ENCODE measurements at regions not wholly inside any gene's neighbourhood (a gene's known extent, or its start where the extent isn't known, plus 50 kb on each side); places are given as distances from the start of the nearest gene placed in this dataset.

DNA sequence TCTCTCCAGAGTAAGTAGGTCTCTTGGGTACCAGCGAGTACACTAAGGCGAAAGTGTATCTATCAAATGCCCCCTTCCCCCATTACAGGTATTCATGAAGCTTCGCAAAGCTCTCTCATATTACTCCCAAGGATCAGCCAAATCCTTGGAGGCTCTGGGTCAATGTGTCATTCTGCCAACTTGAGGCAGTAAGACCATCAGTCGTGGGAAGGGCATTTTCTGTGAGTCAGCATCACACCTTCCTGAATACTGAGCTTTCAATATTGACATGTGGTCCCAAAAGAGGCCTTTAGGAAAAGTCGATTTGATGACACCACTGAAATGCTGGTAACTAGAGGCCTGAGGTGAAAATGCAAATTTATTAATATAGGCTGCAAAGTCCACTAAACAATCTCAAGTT, 323.9 kb downstream of the LRIG3 start:
- H3K27me3 ChIP-seq: peaks cover 30% of the 10 kb centered on the region
- DNase-seq (ENCODE audit: low read depth in 1 of 2, low spot score in 1 of 2): no peak
- H3K4me1 ChIP-seq (ENCODE audit: low read depth): peaks cover 6% of the 10 kb centered on the region
- no peaks in the 10 kb centered on the region for H3K36me3 ChIP-seq
- H3K4me3 ChIP-seq: no peak overlapping the region
- no peak for TF ChIP-seq CTCF (IDR thresholded peaks at IDR 0.05; ENCODE audit: low read depth, low read length)
- no peaks in the 10 kb centered on the region for H3K9me3 ChIP-seq (ENCODE audit: low read depth)
- no peak overlapping the region for H3K27ac ChIP-seq

DNA sequence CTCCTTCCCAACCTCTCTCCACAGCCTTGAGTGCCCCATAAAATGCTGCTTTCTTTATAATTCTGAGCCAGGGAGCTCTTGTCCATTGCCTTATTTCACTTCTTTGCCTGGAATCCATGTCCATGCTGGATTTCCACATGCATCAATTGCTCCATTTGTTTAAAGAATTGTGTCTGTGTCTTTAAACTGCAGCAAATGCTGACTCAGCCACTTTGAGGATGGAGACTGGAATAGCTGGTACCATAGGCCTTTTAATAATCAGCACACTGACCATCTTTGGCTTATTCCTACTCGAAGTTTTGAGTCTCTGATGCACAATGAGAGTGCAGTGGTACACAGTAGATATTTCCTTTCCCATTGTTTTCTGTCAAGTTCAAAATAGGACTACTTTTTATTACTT, 318.8 kb downstream of the LRIG3 start:
- TF ChIP-seq CTCF (IDR thresholded peaks at IDR 0.05; ENCODE audit: low read depth, low read length): no peak
- no peak overlapping the region for H3K27ac ChIP-seq
- H3K4me1 ChIP-seq (ENCODE audit: low read depth): no peaks in the 10 kb centered on the region
- no peaks in the 10 kb centered on the region for H3K36me3 ChIP-seq
- no peak for DNase-seq (ENCODE audit: low read depth in 1 of 2, low spot score in 1 of 2)
- no peaks in the 10 kb centered on the region for H3K9me3 ChIP-seq (ENCODE audit: low read depth)
- peaks cover 1% of the 10 kb centered on the region for H3K27me3 ChIP-seq
- no peak overlapping the region for H3K4me3 ChIP-seq

- peak in 1 of 2 donors; percentile 22 for DNase-seq (ENCODE audit: low read depth in 1 of 2, low spot score in 1 of 2)
- TF ChIP-seq CTCF (IDR thresholded peaks at IDR 0.05; ENCODE audit: low read depth, low read length): no peak
- no peaks in the 10 kb centered on the region for H3K9me3 ChIP-seq (ENCODE audit: low read depth)
- H3K36me3 ChIP-seq: no peaks in the 10 kb centered on the region
- H3K4me1 ChIP-seq (ENCODE audit: low read depth): no peaks in the 10 kb centered on the region
- H3K4me3 ChIP-seq: no peak overlapping the region
- no peak overlapping the region for H3K27ac ChIP-seq
- no peaks in the 10 kb centered on the region for H3K27me3 ChIP-seq
Observed at GRCh38 chr12:58602179-58602578, 318.1 kb downstream of the LRIG3 start.

GRCh38 chr12:58602736-58603135, 317.6 kb downstream of the LRIG3 start:
- Histone ChIP-seq H3K27me3 (no peaks in the 10 kb centered on the region), H3K36me3 (no peaks in the 10 kb centered on the region), H3K4me1 (ENCODE audit: low read depth) (no peaks in the 10 kb centered on the region), H3K4me3 (no peak overlapping the region), H3K9me3 (ENCODE audit: low read depth) (no peaks in the 10 kb centered on the region), H3K27ac (no peak overlapping the region)
- TF ChIP-seq CTCF (IDR thresholded peaks at IDR 0.05; ENCODE audit: low read depth, low read length): no peak
- peak in 1 of 2 donors; percentile 9 for DNase-seq (ENCODE audit: low read depth in 1 of 2, low spot score in 1 of 2)

DNA sequence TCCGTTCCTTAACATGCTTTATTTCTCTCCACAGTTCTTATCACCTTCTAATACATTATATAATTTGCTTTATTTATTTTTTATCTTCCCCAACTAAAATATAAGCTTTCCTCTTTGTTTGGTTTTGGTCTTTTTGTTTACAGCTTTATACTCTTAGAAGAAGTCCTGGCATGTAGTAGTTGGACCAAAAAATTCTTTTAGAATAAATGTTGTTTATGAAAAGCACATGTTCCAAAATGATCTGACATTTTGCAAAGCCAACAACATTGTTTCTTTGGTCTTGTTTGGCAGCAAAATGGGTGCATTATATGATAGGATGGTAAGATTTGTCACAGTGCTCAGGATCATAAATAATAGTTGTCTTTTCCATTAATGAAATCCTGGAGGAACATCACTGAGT, 312.5 kb downstream of the LRIG3 start:
- H3K27me3 ChIP-seq: peaks cover 2% of the 10 kb centered on the region
- H3K27ac ChIP-seq: no peak overlapping the region
- DNase-seq (ENCODE audit: low read depth in 1 of 2, low spot score in 1 of 2): no peak
- H3K4me1 ChIP-seq (ENCODE audit: low read depth): no peaks in the 10 kb centered on the region
- no peak overlapping the region for H3K4me3 ChIP-seq
- no peak for TF ChIP-seq CTCF (IDR thresholded peaks at IDR 0.05; ENCODE audit: low read depth, low read length)
- H3K36me3 ChIP-seq: no peaks in the 10 kb centered on the region
- no peaks in the 10 kb centered on the region for H3K9me3 ChIP-seq (ENCODE audit: low read depth)

- TF ChIP-seq CTCF (IDR thresholded peaks at IDR 0.05; ENCODE audit: low read depth, low read length): no peak
- DNase-seq (ENCODE audit: low read depth in 1 of 2, low spot score in 1 of 2): peak in 1 of 2 donors; percentile 32
- Histone ChIP-seq H3K4me3 (no peak overlapping the region), H3K4me1 (ENCODE audit: low read depth) (no peaks in the 10 kb centered on the region), H3K27me3 (peaks cover 2% of the 10 kb centered on the region), H3K36me3 (no peaks in the 10 kb centered on the region), H3K27ac (no peak overlapping the region), H3K9me3 (ENCODE audit: low read depth) (no peaks in the 10 kb centered on the region)
Observed at GRCh38 chr12:58608711-58609110, 311.6 kb downstream of the LRIG3 start.

All from cardiac muscle cell (in vitro differentiated cells and primary cell).